Smooth muscle cell (in vitro differentiated cells): ENCODE measurements at regions not wholly inside any gene's neighbourhood (a gene's known extent, or its start where the extent isn't known, plus 50 kb on each side); places are given as distances from the start of the nearest gene placed in this dataset.

Source experiments
- DNase-seq: peaks from one replicate; lab custom pipeline; 2025; ENCODE audit not compliant: unreplicated experiment; lab: John Stamatoyannopoulos, UW
- H2AFZ ChIP-seq: fragments of 200-600 bp; sonication (generic); 2 replicates; pipeline ENCODE4 v1.6.0; 2016; ENCODE audit warnings: antibody characterized with exemption, low read depth, mild to moderate bottlenecking
- H3F3A ChIP-seq: fragments of 200-600 bp; sonication (generic); 2 replicates; pipeline ENCODE4 v1.6.0; 2017; ENCODE audit warnings: antibody characterized with exemption, low read depth
- H3K27ac ChIP-seq: fragments of 200-600 bp; sonication (generic); 2 replicates; pipeline ENCODE4 v1.5.1; 2016; ENCODE audit warnings: low read depth, mild to moderate bottlenecking
- H3K27me3 ChIP-seq: fragments of 200-600 bp; sonication (generic); 2 replicates; pipeline ENCODE4 v1.6.1; 2016; ENCODE audit warnings: low read depth, mild to moderate bottlenecking
- H3K36me3 ChIP-seq: fragments of 200-600 bp; sonication (generic); 2 replicates; pipeline ENCODE4 v1.5.1; 2016; ENCODE audit warnings: low read depth
- H3K4me1 ChIP-seq: fragments of 200-600 bp; sonication (generic); 2 replicates; pipeline ENCODE4 v1.5.1; 2016; ENCODE audit warnings: low read depth
- H3K4me2 ChIP-seq: fragments of 200-600 bp; sonication (generic); 2 replicates; pipeline ENCODE4 v1.6.0; 2016; ENCODE audit warnings: mild to moderate bottlenecking
- H3K4me3 ChIP-seq: fragments of 200-600 bp; sonication (generic); 2 replicates; pipeline ENCODE4 v1.5.1; 2016; ENCODE audit warnings: mild to moderate bottlenecking
- H3K79me2 ChIP-seq: fragments of 200-600 bp; sonication (generic); 2 replicates; pipeline ENCODE4 v1.6.0; 2016; ENCODE audit warnings: low read depth, mild to moderate bottlenecking
- H3K9ac ChIP-seq: fragments of 200-600 bp; sonication (generic); 2 replicates; pipeline ENCODE4 v1.6.0; 2016; ENCODE audit warnings: low read depth
- H3K9me3 ChIP-seq: fragments of 200-600 bp; sonication (generic); replicated peaks from 2 replicates; pipeline ENCODE4 v1.5.1; 2016; ENCODE audit warnings: low read depth
- H4K20me1 ChIP-seq: fragments of 200-600 bp; sonication (generic); 2 replicates; pipeline ENCODE4 v1.6.0; 2016; ENCODE audit warnings: low read depth
- CTCF ChIP-seq: fragments of 200-600 bp; sonication (generic); IDR thresholded peaks from 2 replicates; pipeline ENCODE4 v1.5.1; 2017; ENCODE audit warnings: borderline replicate concordance, mild to moderate bottlenecking, antibody characterized with exemption; ENCODE audit not compliant: insufficient read depth, poor library complexity, severe bottlenecking
- WGBS: methylation state at CpG from one replicate; pipeline ENCODE4 v1.1.7; 2016; ENCODE audit warnings: low lambda C conversion rate; 5-methylcytosine and 5-hydroxymethylcytosine counted together

- H3K4me2 ChIP-seq = no peak overlapping the region
- no peak overlapping the region for H2AFZ ChIP-seq
- H3K4me1 ChIP-seq = no peaks in the 10 kb centered on the region
- H4K20me1 ChIP-seq = no peaks in the 10 kb centered on the region
- no peaks in the 10 kb centered on the region for H3K9me3 ChIP-seq
- no peak overlapping the region for H3K27ac ChIP-seq
- H3F3A ChIP-seq = no peaks in the 10 kb centered on the region
- H3K36me3 ChIP-seq = no peaks in the 10 kb centered on the region
- H3K27me3 ChIP-seq = no peaks in the 10 kb centered on the region
- H3K4me3 ChIP-seq = no peak overlapping the region
- DNase-seq = no peak
- no peak for TF ChIP-seq CTCF
- no peaks in the 10 kb centered on the region for H3K79me2 ChIP-seq
- 92% methylated on average over 5 of the region's 5 CpGs for WGBS
- H3K9ac ChIP-seq = no peak overlapping the region
These were observed 102.6 kb upstream of the ABI3BP start for GRCh38 chr3:101095693-101096430.

GRCh38 chr3:101091489-101091888 is 98.3 kb upstream of the ABI3BP start:
- 82% methylated on average over 3 of the region's 3 CpGs for WGBS
- no peak overlapping the region for H3K27ac ChIP-seq

GRCh38 chr3:101085752-101086151 is 92.5 kb upstream of the ABI3BP start:
- H3K9ac ChIP-seq = no peak overlapping the region
- no peak overlapping the region for H3K4me3 ChIP-seq
- DNase-seq = no peak
- 91% methylated on average over 1 of the region's 1 CpG for WGBS
- no peak overlapping the region for H3K27ac ChIP-seq
- no peak overlapping the region for H3K4me2 ChIP-seq
- H3K4me1 ChIP-seq = no peaks in the 10 kb centered on the region
- no peaks in the 10 kb centered on the region for H3F3A ChIP-seq
- no peak overlapping the region for H2AFZ ChIP-seq
- no peaks in the 10 kb centered on the region for H3K9me3 ChIP-seq
- H3K36me3 ChIP-seq = no peaks in the 10 kb centered on the region
- H3K27me3 ChIP-seq = no peaks in the 10 kb centered on the region
- H3K79me2 ChIP-seq = no peaks in the 10 kb centered on the region
- no peak for TF ChIP-seq CTCF
- no peaks in the 10 kb centered on the region for H4K20me1 ChIP-seq

More at GRCh38 chr3:101091489-101091888, 98.3 kb upstream of the ABI3BP start:
- Histone ChIP-seq H3K9ac (no peak overlapping the region), H3K36me3 (no peaks in the 10 kb centered on the region), H3K4me1 (no peaks in the 10 kb centered on the region), H3K4me2 (no peak overlapping the region), H3K9me3 (no peaks in the 10 kb centered on the region), H3K79me2 (no peaks in the 10 kb centered on the region), H2AFZ (no peak overlapping the region), H3F3A (no peaks in the 10 kb centered on the region), H4K20me1 (no peaks in the 10 kb centered on the region), H3K27me3 (no peaks in the 10 kb centered on the region), H3K4me3 (no peak overlapping the region)
- DNase-seq = no peak
- TF ChIP-seq CTCF = no peak

GRCh38 chr3:101084404-101084803 is 91.2 kb upstream of the ABI3BP start:
- Histone ChIP-seq H4K20me1 (no peaks in the 10 kb centered on the region), H3K4me3 (no peak overlapping the region), H3K27ac (no peak overlapping the region), H2AFZ (no peak overlapping the region), H3K27me3 (no peaks in the 10 kb centered on the region), H3K79me2 (no peaks in the 10 kb centered on the region), H3K4me2 (no peak overlapping the region), H3K4me1 (no peaks in the 10 kb centered on the region), H3F3A (no peaks in the 10 kb centered on the region), H3K9me3 (no peaks in the 10 kb centered on the region), H3K36me3 (no peaks in the 10 kb centered on the region), H3K9ac (no peak overlapping the region)
- no peak for TF ChIP-seq CTCF
- no peak for DNase-seq
- WGBS = 59% methylated on average over 1 of the region's 1 CpG
